HG02678 (cell line): ENCODE measurements at regions not wholly inside any gene's neighbourhood (a gene's known extent, or its start where the extent isn't known, plus 50 kb on each side); places are given as distances from the start of the nearest gene placed in this dataset.

ENCODE experiments used
- ATAC-seq: cut with Tn5 transposase; IDR thresholded peaks from one replicate; pipeline ENCODE4 v1.9.1; 2021; ENCODE audit warnings: mild to moderate bottlenecking, moderate library complexity; ENCODE audit not compliant: unreplicated experiment

- ATAC-seq = no peak
Observed at GRCh38 chr6:12420626-12421025, 130.5 kb downstream of the EDN1 start.

GRCh38 chr6:12421596-12421995 lies 131.4 kb downstream of the EDN1 start:
- no peak for ATAC-seq

GRCh38 chr6:12422848-12423247 lies 132.7 kb downstream of the EDN1 start:
- no peak for ATAC-seq

- ATAC-seq = no peak
Observed at GRCh38 chr6:12423832-12424231, 133.7 kb downstream of the EDN1 start.

- no peak for ATAC-seq
Observed at GRCh38 chr6:12426121-12426520, 136.0 kb downstream of the EDN1 start.

GRCh38 chr6:12431023-12431422 lies 140.9 kb downstream of the EDN1 start:
- ATAC-seq = no peak

GRCh38 chr6:12436224-12436623 lies 146.1 kb downstream of the EDN1 start:
- no peak for ATAC-seq

GRCh38 chr6:12436683-12437082 lies 146.5 kb downstream of the EDN1 start:
- no peak for ATAC-seq

GRCh38 chr6:12439296-12439695 lies 149.1 kb downstream of the EDN1 start:
- ATAC-seq = no peak

- no peak for ATAC-seq
Observed at GRCh38 chr6:12440981-12441380, 150.8 kb downstream of the EDN1 start.

- no peak for ATAC-seq
Observed at GRCh38 chr6:12442455-12442854, 152.3 kb downstream of the EDN1 start.

GRCh38 chr6:12446394-12446793 lies 156.2 kb downstream of the EDN1 start:
- no peak for ATAC-seq

- ATAC-seq = no peak
Observed at GRCh38 chr6:12449447-12449846, 159.3 kb downstream of the EDN1 start.

- no peak for ATAC-seq
Observed at GRCh38 chr6:12450467-12450866, 160.3 kb downstream of the EDN1 start.

- ATAC-seq = no peak
Observed at GRCh38 chr6:12456343-12456742, 166.2 kb downstream of the EDN1 start.

GRCh38 chr6:12457094-12457493 lies 166.9 kb downstream of the EDN1 start:
- ATAC-seq = no peak

GRCh38 chr6:12458558-12458957 lies 168.4 kb downstream of the EDN1 start:
- no peak for ATAC-seq

GRCh38 chr6:12459945-12460661 lies 169.9 kb downstream of the EDN1 start:
- no peak for ATAC-seq

GRCh38 chr6:12467706-12468670 lies 177.8 kb downstream of the EDN1 start:
- ATAC-seq = no peak

- no peak for ATAC-seq
Observed at GRCh38 chr6:12472601-12473038, 182.5 kb downstream of the EDN1 start.

- ATAC-seq = no peak
Observed at GRCh38 chr6:12473494-12473893, 183.3 kb downstream of the EDN1 start.
